SK-N-SH treated with all-trans-retinoic acid at 6 μM for 48 hours (cell line): ENCODE measurements at regions not wholly inside any gene's neighbourhood (a gene's known extent, or its start where the extent isn't known, plus 50 kb on each side); places are given as distances from the start of the nearest gene placed in this dataset.

Experiments
- ATAC-seq: fragments of 200-7000 bp; cut with Tn5 transposase; 3 replicates; pipeline ENCODE4 v1.9.1; 2020; ENCODE audit warnings: mild to moderate bottlenecking, moderate library complexity
- ARNTL ChIP-seq: fragments of 450-650 bp; formaldehyde crosslinking; IDR thresholded peaks from 2 replicates; pipeline ENCODE4 v1.5.0; 2020; ENCODE audit warnings: low read depth, mild to moderate bottlenecking, moderate library complexity, borderline replicate concordance
- BACH2 ChIP-seq: fragments of 250-450 bp; sonication (Bioruptor Pico); IDR thresholded peaks from 2 replicates; pipeline ENCODE4 v1.9.0; 2021; ENCODE audit warnings: mild to moderate bottlenecking, borderline replicate concordance
- CREB5 ChIP-seq: fragments of 250-450 bp; sonication (Bioruptor Pico); IDR thresholded peaks from 2 replicates; pipeline ENCODE4 v1.5.1; 2020; ENCODE audit warnings: low read depth, mild to moderate bottlenecking, moderate library complexity
- CSDC2 ChIP-seq: fragments of 250-450 bp; sonication (Bioruptor Pico); IDR thresholded peaks from 2 replicates; pipeline ENCODE4 v1.5.0; 2020; ENCODE audit warnings: mild to moderate bottlenecking, moderate library complexity
- CSRNP3 ChIP-seq: fragments of 250-450 bp; sonication (Bioruptor Pico); IDR thresholded peaks from 2 replicates; pipeline ENCODE4 v1.5.1; 2021; ENCODE audit warnings: mild to moderate bottlenecking, moderate library complexity
- ESRRG ChIP-seq: fragments of 250-450 bp; sonication (Bioruptor Pico); IDR thresholded peaks from 2 replicates; pipeline ENCODE4 v1.6.1; 2021; ENCODE audit warnings: mild to moderate bottlenecking
- GLIS3 ChIP-seq: fragments of 250-450 bp; sonication (Bioruptor Pico); IDR thresholded peaks from 2 replicates; pipeline ENCODE4 v1.5.0; 2020; ENCODE audit warnings: mild to moderate bottlenecking, moderate library complexity
- ISL1 ChIP-seq: fragments of 250-450 bp; sonication (Bioruptor Pico); IDR thresholded peaks from 2 replicates; pipeline ENCODE4 v2.1.2; 2022; ENCODE audit warnings: mild to moderate bottlenecking, moderate library complexity
- OSR1 ChIP-seq: fragments of 250-450 bp; sonication (Bioruptor Pico); IDR thresholded peaks from 2 replicates; pipeline ENCODE4 v1.8.0; 2022; ENCODE audit warnings: moderate library complexity, mild to moderate bottlenecking, inconsistent platforms
- PATZ1 ChIP-seq: fragments of 250-450 bp; sonication (Bioruptor Pico); IDR thresholded peaks from 2 replicates; pipeline ENCODE4 v1.8.0; 2020; ENCODE audit warnings: mild to moderate bottlenecking, moderate library complexity, borderline replicate concordance
- POU6F1 ChIP-seq: fragments of 250-450 bp; sonication (Bioruptor Pico); IDR thresholded peaks from 2 replicates; pipeline ENCODE4 v1.8.0; 2021; ENCODE audit warnings: low read depth, mild to moderate bottlenecking, moderate library complexity, borderline replicate concordance
- PPARA ChIP-seq: fragments of 250-450 bp; sonication (Bioruptor Pico); IDR thresholded peaks from 2 replicates; pipeline ENCODE4 v1.5.0; 2020; ENCODE audit warnings: mild to moderate bottlenecking, borderline replicate concordance
- RARB ChIP-seq: fragments of 250-450 bp; sonication (Bioruptor Pico); IDR thresholded peaks from 2 replicates; pipeline ENCODE4 v1.8.0; 2021; ENCODE audit warnings: mild to moderate bottlenecking, moderate library complexity
- SNAI2 ChIP-seq: fragments of 250-450 bp; sonication (Bioruptor Pico); IDR thresholded peaks from 2 replicates; pipeline ENCODE4 v1.5.0; 2020; ENCODE audit warnings: mild to moderate bottlenecking, moderate library complexity
- TCF4 ChIP-seq: fragments of 250-450 bp; sonication (Bioruptor Pico); IDR thresholded peaks from 2 replicates; pipeline ENCODE4 v1.8.0; 2021; ENCODE audit warnings: mild to moderate bottlenecking, moderate library complexity, borderline replicate concordance
- TOX ChIP-seq: fragments of 250-450 bp; sonication (Bioruptor Pico); IDR thresholded peaks from 2 replicates; pipeline ENCODE4 v1.8.0; 2021; ENCODE audit warnings: mild to moderate bottlenecking, moderate library complexity, borderline replicate concordance
- TSHZ2 ChIP-seq: fragments of 250-450 bp; sonication (Bioruptor Pico); IDR thresholded peaks from 2 replicates; pipeline ENCODE4 v1.5.0; 2020; ENCODE audit warnings: mild to moderate bottlenecking, moderate library complexity
- ZC3H10 ChIP-seq: fragments of 250-450 bp; sonication (Bioruptor Pico); IDR thresholded peaks from 2 replicates; pipeline ENCODE4 v1.5.1; 2021; ENCODE audit warnings: mild to moderate bottlenecking, moderate library complexity
- ZFP3 ChIP-seq: fragments of 250-450 bp; sonication (Bioruptor Pico); IDR thresholded peaks from 2 replicates; pipeline ENCODE4 v1.5.0; 2020; ENCODE audit warnings: mild to moderate bottlenecking, moderate library complexity
- ZFP30 ChIP-seq: fragments of 450-650 bp; formaldehyde crosslinking; IDR thresholded peaks from 2 replicates; pipeline ENCODE4 v1.5.0; 2022; ENCODE audit warnings: mild to moderate bottlenecking, moderate library complexity
- ZNF70 ChIP-seq: fragments of 450-650 bp; formaldehyde crosslinking; IDR thresholded peaks from 2 replicates; pipeline ENCODE4 v1.5.0; 2020; ENCODE audit warnings: mild to moderate bottlenecking, moderate library complexity
- ZNF8 ChIP-seq: fragments of 450-650 bp; formaldehyde crosslinking; IDR thresholded peaks from 2 replicates; pipeline ENCODE4 v1.5.0; 2020; ENCODE audit warnings: mild to moderate bottlenecking, moderate library complexity

- ATAC-seq, result no peak
- TF ChIP-seq RARB (CRISPR knock-in tag) (no peak), ZFP3 (no peak), TSHZ2 (no peak), PPARA (CRISPR knock-in tag) (no peak), OSR1 (CRISPR knock-in tag) (no peak), CSDC2 (CRISPR knock-in tag) (no peak), BACH2 (no peak), CSRNP3 (CRISPR knock-in tag) (no peak), ZC3H10 (no peak), ISL1 (CRISPR knock-in tag) (no peak), TOX (no peak), ZFP30 (no peak), CREB5 (no peak), ZNF70 (CRISPR knock-in tag) (no peak)
Observed at GRCh38 chr18:37658894-37659293, 93.3 kb upstream of the CELF4 start.

- no peak for TF ChIP-seq BACH2
- no peak for TF ChIP-seq GLIS3 (CRISPR knock-in tag)
- no peak for TF ChIP-seq ISL1 (CRISPR knock-in tag)
- TF ChIP-seq RARB (CRISPR knock-in tag), result no peak
- TF ChIP-seq CSRNP3 (CRISPR knock-in tag), result no peak
- TF ChIP-seq ARNTL, result no peak
- TF ChIP-seq ZNF70 (CRISPR knock-in tag), result no peak
- TF ChIP-seq PATZ1 (CRISPR knock-in tag), result no peak
- TF ChIP-seq SNAI2 (CRISPR knock-in tag), result no peak
- no peak for TF ChIP-seq ZNF8 (CRISPR knock-in tag)
- TF ChIP-seq ESRRG (CRISPR knock-in tag), result no peak
- no peak for TF ChIP-seq ZC3H10
- no peak for TF ChIP-seq TCF4 (CRISPR knock-in tag)
- TF ChIP-seq ZFP30, result no peak
- TF ChIP-seq POU6F1 (CRISPR knock-in tag), result no peak
- TF ChIP-seq OSR1 (CRISPR knock-in tag), result no peak
- no peak for ATAC-seq
Observed at GRCh38 chr18:37657493-37657892, 91.9 kb upstream of the CELF4 start.
